ENCODE measurements at regions not wholly inside any gene's neighbourhood (a gene's known extent, or its start where the extent isn't known, plus 50 kb on each side); places are given as distances from the start of the nearest gene placed in this dataset.
"Not testable (repeated sequence)": the region's sequence is repeated elsewhere in the genome, so short reads cannot be mapped to it uniquely, and the experiment has no call there.

GRCh38 chr20:40890635-40891034 is 138.0 kb upstream of the TOP1 start:
- DNase-seq (ENCODE audit: low spot score), result no peak

GRCh38 chr20:40891351-40891750 is 137.3 kb upstream of the TOP1 start:
- DNase-seq (ENCODE audit: low spot score), result no peak

- DNase-seq (ENCODE audit: low spot score), result no peak
These were observed 136.0 kb upstream of the TOP1 start for GRCh38 chr20:40892642-40893041.

DNA sequence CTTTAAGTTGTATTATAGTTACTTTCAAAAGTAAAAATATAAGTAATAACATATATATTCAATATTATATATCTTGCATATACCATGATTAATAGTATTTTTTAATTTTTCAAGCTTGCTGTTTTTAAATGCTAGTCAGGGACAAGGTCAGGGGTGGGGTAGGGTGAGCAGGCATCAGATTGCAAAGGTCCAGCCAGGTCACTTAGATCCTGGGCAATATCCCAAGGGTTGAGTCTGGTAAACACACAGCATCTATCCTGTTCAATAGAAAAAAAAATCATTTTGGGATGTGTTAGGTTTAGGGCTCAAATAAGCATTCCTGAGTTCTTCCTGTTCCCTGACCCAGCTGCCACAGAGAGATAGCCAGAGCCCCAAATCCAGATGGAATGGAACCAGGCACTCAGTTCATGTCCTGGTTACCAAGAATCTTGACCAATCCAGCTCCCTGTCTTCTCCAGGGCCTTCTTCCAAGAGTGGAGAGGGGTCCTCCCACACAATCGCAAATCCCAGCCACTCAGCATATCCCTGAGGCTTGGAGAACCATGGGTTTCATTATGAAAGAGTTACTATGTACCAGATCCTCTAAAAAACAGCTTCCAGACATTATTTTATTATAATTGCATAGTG is 134.9 kb upstream of the TOP1 start:
- DNase-seq (ENCODE audit: low spot score), result no peak

DNA sequence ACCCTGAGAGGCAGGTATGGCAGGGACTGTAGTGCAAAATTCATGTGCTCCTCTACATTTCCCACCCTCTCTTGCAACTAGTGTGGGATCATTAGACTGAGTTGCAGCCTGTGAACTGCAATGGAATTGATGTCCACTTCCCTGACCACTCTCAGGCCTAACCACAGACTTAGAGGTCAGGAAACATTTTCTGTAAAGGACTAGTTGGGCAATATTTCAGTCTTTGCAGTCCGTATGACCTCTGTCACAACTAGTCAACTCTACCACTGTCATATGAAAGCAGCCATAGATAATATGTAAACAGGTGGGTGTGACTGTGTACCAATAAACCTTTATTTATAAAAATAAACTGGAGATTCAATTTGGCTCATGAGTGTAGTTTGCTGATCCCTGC is 134.4 kb upstream of the TOP1 start:
- no peak for DNase-seq (ENCODE audit: low spot score)

GRCh38 chr20:40895182-40895581 is 133.4 kb upstream of the TOP1 start:
- DNase-seq (ENCODE audit: low spot score), result no peak

GRCh38 chr20:40896814-40897700 is 131.6 kb upstream of the TOP1 start:
- no peak for DNase-seq (ENCODE audit: low spot score)

DNA sequence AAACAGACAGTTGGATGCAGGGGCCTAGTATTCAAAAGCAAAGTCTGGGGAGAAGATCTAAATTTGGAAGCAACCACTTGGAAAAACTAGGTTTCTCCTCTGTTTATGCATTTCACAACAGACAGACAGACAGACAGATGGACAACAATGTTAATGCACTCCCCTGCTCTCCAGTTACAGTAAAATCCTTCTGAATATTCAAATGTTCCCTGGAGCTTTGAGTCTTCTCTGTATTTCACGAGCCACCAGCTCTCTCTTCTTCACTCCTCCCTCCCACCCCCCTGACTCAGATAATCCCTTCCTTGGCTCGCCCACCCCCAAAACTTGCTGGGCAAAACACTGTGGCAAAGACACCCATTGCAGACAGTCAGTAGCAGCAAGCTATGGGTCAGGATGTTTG is 129.3 kb upstream of the TOP1 start:
- DNase-seq (ENCODE audit: low spot score), result no peak

- DNase-seq (ENCODE audit: low spot score), result no peak
These were observed 127.9 kb upstream of the TOP1 start for GRCh38 chr20:40900666-40901215.

- DNase-seq (ENCODE audit: low spot score), result no peak
These were observed 126.0 kb upstream of the TOP1 start for GRCh38 chr20:40902661-40903060.

DNA sequence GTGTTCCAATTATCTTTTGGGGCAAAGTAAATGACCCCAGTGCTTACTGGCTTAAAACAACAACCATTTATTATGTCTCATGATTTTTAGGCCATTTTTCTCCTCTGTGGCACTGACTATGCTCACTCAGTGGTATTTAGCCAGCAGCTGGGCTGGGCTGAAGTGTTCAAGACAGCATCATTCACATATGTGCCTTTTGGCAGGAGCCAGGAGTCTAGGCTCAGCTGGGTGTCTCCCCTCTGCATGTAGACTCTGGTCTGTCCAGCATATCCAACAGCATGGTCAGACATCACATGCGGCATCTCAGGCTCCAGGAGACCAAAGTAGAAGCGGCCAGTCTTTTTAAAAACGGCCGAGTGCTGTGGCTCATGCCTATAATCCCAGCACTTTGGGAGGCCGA is 120.3 kb upstream of the TOP1 start:
- DNase-seq (ENCODE audit: low spot score), result no peak

DNA sequence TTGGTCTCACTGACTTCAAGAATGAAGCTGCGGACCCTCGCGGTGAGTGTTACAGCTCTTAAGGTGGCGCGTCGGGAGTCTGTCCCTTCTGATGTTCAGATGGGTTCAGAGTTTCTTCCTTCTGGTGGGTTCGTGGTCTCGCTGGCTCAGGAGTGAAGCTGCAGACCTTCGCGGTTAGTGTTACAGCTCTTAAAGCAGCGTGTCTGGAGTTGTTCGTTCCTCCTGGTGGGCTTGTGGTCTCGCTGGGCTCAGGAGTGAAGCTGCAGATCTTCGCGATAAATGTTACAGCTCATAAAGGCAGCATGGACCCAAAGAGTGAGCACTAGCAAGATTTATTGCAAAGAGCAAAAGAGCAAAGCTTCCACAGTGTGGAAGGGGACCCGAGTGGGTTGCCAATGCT is 119.1 kb upstream of the TOP1 start:
- DNase-seq (ENCODE audit: low spot score), result not testable (repeated sequence)

- not testable (repeated sequence) for DNase-seq (ENCODE audit: low spot score)
These were observed 118.2 kb upstream of the TOP1 start for GRCh38 chr20:40910436-40910835.

DNA sequence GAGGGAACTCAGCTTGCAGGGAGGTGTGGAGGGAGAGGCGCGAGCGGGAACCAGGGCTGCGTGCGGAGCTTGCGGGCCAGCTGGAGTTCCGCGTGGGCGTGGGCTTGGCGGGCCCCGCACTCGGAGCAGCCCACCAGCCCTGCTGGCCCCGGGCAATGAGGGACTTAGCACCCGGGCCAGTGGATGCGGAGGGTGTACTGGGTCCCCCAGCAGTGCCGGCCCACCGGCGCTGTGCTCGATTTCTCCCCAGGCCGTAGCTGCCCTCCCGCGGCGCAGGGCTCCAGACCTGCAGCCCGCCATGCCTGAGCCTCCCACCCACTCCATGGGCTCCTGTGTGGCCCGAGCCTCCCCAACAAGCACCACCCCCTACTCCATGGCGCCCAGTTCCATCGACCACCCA is 117.5 kb upstream of the TOP1 start:
- DNase-seq (ENCODE audit: low spot score), result not testable (repeated sequence)

- DNase-seq (ENCODE audit: low spot score), result no peak
These were observed 115.1 kb upstream of the TOP1 start for GRCh38 chr20:40913224-40914185.

GRCh38 chr20:40915756-40916155 is 112.9 kb upstream of the TOP1 start:
- DNase-seq (ENCODE audit: low spot score), result no peak

- no peak for DNase-seq (ENCODE audit: low spot score)
These were observed 112.3 kb upstream of the TOP1 start for GRCh38 chr20:40916276-40916675.

GRCh38 chr20:40920291-40920690 is 108.3 kb upstream of the TOP1 start:
- no peak for DNase-seq (ENCODE audit: low spot score)

DNA sequence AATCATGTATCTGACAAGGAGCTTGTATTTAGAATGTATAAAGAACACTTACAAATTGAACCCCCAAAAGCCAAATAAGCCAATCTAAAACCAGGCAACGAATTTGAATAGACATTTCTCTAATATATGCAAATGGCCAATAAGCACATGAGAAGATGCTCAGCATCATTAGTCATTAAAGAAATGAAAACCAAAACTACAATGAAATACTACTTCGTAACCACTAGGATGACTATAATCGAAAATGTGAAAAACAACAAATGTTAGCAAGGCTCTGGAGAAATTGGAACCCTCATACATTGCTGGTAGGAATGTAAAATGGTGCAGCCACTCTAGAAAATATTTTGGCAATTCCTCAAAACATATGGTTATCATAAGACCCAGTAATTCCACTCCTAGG is 105.8 kb upstream of the TOP1 start:
- no peak for DNase-seq (ENCODE audit: low spot score)

DNA sequence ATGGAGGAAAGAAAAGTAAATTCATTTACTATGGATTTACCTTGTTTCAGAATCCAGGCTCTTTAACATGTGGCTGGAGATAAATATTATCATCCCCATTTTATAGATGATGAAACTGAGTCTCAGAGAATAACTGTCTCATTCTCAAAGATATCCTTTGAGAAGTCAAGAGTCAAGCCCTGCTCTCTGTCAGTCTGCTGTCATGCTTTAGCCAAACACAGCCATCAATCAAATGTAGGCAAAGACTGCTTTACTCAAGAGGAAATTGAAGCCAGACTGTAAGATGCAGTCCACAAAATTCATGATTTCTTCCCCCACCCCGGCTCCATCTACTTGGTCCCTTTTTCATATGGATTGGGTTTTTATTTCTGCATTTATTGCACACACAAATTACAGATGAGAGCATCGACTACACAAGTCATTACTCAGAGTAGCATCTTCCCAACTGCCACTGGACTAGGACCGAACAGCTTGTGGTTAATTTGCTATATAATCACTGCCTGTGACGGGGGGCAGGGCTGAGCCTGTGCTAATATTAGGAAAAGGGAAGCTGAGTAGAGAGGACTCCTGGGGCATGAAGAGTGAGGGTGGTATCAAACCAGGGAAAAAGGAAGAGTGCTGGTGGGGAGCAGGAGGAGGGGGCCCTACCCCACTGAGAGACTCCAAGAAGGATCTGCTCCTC is 102.7 kb upstream of the TOP1 start:
- no peak for DNase-seq (ENCODE audit: low spot score)

DNA sequence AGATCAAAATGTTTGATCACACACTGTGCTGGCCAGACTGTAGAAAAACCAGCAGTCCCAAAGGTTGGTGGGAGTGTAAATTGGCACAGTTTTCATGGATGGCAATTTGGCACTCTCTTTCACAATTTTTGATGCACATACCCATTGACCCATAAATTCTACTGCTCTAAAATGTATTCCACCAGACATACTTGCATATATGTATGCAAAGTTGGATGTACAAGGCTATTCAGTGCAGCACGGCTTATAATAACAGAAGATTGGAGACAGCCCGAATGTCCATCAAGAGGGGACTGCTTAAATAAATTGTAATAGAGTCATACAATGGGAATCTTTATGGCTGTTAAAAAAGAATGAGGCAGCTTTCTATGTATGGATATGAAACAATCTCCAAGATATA is 101.7 kb upstream of the TOP1 start:
- DNase-seq (ENCODE audit: low spot score), result no peak

- DNase-seq (ENCODE audit: low spot score), result no peak
These were observed 98.1 kb upstream of the TOP1 start for GRCh38 chr20:40930561-40930960.
